ENCODE measurements at regions not wholly inside any gene's neighbourhood (a gene's known extent, or its start where the extent isn't known, plus 50 kb on each side); places are given as distances from the start of the nearest gene placed in this dataset.

DNA sequence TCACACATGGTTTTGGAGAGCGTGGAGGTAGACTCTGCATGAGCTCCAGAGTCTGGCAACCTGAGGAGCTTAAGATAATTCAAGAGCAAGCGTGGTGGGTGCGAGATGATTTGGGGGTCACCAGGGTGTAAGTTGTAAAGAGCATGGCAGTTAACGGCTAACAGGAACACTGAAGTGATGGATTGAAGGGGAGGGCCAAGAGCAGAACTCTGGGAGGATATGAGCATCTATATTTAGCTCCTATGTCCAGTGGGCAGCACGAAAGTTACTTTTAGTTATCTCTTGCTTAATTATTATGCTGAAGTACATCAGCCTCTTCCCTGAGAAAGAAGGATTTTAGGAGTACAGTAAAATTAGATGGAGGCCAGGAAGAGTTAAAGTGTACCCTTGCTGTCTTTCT lies 231.9 kb upstream of the HAND2 start (continued):
- no peak for TF ChIP-seq SIN3A (IDR thresholded peaks at IDR 0.05; ENCODE audit: low read depth)

DNA sequence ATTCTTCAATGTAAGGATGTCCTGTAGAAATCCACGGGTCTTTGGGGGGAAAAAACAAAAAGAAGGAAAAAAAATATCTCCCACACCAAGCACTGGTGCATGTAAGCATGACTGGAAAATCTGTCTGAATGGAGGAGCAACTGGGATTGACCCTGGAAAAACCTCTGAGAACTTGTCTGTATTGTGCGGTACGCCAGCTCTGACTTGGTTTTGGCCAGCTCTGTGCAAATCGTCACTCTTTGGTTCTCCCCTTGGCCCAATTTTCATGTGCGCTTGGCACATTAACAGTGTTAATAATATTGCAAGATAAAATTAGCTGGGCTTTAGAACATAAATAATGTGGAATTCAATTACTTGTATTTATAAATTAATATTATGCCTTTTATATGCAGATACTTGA lies 231.2 kb upstream of the HAND2 start:
- H3K9ac ChIP-seq (ENCODE audit: low read length) = no peak overlapping the region
- no peaks in the 10 kb centered on the region for H3K4me1 ChIP-seq (ENCODE audit: control insufficient read depth in 1 of 2, insufficient read depth in 2 of 2, low read length in 2 of 2)
- intact Hi-C loops (cut with micrococcal nuclease) = no loop called here
- no peaks in the 10 kb centered on the region for H3K9me2 ChIP-seq (ENCODE audit: insufficient read depth)
- no TSS peak for BruUV-seq (replicated peaks)
- ATAC-seq (no peak), DNase-seq (ENCODE audit: low read depth, low spot score) (no peak)
- H4K20me1 ChIP-seq (ENCODE audit: insufficient read depth) = no peaks in the 10 kb centered on the region
- H3K9me3 ChIP-seq (ENCODE audit: control insufficient read depth in 1 of 2, insufficient read depth in 1 of 2, low read depth in 1 of 2, low read length in 2 of 2) = no peaks in the 10 kb centered on the region
- no peak overlapping the region for H3K4me2 ChIP-seq (ENCODE audit: low read length)
- H3K36me3 ChIP-seq (ENCODE audit: control insufficient read depth in 1 of 2, insufficient read depth in 2 of 2, low read length in 2 of 2) = no peaks in the 10 kb centered on the region
- H3K4me3 ChIP-seq (replicated peaks in 1 of 2; ENCODE audit: low read depth in 1 of 2, low read length in 2 of 2) = no peak overlapping the region
- no peaks in the 10 kb centered on the region for H3K79me2 ChIP-seq (ENCODE audit: insufficient read depth, low read length)
- no peak overlapping the region for H3K27ac ChIP-seq (ENCODE audit: low read depth, low read length)
- H3K27me3 ChIP-seq (ENCODE audit: insufficient read depth, low read length) = peaks cover 23% of the 10 kb centered on the region; the same call in 1 of the 2 replicates
- ChIA-PET RAD21 (ENCODE audit: low non-redundant PET in 1 of 2, low total read pairs in 2 of 2, uncharacterized antibody in 2 of 2, unreplicated experiment in 2 of 2) (no interaction called here), POLR2A (no interaction called here), CTCF (no interaction called here)
- TF ChIP-seq RAD21 (IDR thresholded peaks at IDR 0.05; ENCODE audit: low read depth) (no peak), POLR2A (IDR thresholded peaks at IDR 0.05; ENCODE audit: borderline replicate concordance, extremely low read depth, insufficient read depth, insufficient read length) (no peak), SRF (IDR thresholded peaks at IDR 0.05; ENCODE audit: low read depth) (no peak), ZFX (IDR thresholded peaks at IDR 0.05) (no peak), CBX3 (IDR thresholded peaks at IDR 0.05; ENCODE audit: low read depth) (no peak), YY1 (IDR thresholded peaks at IDR 0.05; ENCODE audit: extremely low read depth, insufficient replicate concordance, low read depth, low read length) (no peak), SIN3A (IDR thresholded peaks at IDR 0.05; ENCODE audit: low read depth) (no peak), JUND (IDR thresholded peaks at IDR 0.05) (no peak), ZNF274 (IDR thresholded peaks at IDR 0.05; ENCODE audit: low read depth, low read length) (no peak), POLR2AphosphoS5 (IDR thresholded peaks at IDR 0.05; ENCODE audit: low read depth, low read length) (no peak), EZH2 (IDR thresholded peaks at IDR 0.05) (no peak), EGR1 (IDR thresholded peaks at IDR 0.05; ENCODE audit: low read depth) (no peak), EZH2phosphoT487 (IDR thresholded peaks at IDR 0.05; ENCODE audit: borderline replicate concordance) (no peak)
- TF ChIP-seq, protein P1, sequence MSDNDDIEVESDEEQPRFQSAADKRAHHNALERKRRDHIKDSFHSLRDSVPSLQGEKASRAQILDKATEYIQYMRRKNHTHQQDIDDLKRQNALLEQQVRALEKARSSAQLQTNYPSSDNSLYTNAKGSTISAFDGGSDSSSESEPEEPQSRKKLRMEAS (IDR thresholded peaks at IDR 0.05) = no peak
- TF ChIP-seq, protein P2, sequence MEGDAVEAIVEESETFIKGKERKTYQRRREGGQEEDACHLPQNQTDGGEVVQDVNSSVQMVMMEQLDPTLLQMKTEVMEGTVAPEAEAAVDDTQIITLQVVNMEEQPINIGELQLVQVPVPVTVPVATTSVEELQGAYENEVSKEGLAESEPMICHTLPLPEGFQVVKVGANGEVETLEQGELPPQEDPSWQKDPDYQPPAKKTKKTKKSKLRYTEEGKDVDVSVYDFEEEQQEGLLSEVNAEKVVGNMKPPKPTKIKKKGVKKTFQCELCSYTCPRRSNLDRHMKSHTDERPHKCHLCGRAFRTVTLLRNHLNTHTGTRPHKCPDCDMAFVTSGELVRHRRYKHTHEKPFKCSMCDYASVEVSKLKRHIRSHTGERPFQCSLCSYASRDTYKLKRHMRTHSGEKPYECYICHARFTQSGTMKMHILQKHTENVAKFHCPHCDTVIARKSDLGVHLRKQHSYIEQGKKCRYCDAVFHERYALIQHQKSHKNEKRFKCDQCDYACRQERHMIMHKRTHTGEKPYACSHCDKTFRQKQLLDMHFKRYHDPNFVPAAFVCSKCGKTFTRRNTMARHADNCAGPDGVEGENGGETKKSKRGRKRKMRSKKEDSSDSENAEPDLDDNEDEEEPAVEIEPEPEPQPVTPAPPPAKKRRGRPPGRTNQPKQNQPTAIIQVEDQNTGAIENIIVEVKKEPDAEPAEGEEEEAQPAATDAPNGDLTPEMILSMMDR (IDR thresholded peaks at IDR 0.05 in 2 of 3, conservative IDR thresholded peaks at IDR 0.05 in 1 of 3; ENCODE audit: borderline replicate concordance in 1 of 3, insufficient read depth in 1 of 3, low read depth in 2 of 3, low read length in 2 of 3) = no peak
- TF ChIP-seq, protein P3, sequence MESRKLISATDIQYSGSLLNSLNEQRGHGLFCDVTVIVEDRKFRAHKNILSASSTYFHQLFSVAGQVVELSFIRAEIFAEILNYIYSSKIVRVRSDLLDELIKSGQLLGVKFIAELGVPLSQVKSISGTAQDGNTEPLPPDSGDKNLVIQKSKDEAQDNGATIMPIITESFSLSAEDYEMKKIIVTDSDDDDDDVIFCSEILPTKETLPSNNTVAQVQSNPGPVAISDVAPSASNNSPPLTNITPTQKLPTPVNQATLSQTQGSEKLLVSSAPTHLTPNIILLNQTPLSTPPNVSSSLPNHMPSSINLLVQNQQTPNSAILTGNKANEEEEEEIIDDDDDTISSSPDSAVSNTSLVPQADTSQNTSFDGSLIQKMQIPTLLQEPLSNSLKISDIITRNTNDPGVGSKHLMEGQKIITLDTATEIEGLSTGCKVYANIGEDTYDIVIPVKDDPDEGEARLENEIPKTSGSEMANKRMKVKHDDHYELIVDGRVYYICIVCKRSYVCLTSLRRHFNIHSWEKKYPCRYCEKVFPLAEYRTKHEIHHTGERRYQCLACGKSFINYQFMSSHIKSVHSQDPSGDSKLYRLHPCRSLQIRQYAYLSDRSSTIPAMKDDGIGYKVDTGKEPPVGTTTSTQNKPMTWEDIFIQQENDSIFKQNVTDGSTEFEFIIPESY (IDR thresholded peaks at IDR 0.05; ENCODE audit: extremely low read depth, insufficient replicate concordance, low read length) = no peak
- no peak overlapping the region for H2AFZ ChIP-seq (ENCODE audit: low read depth, low read length, poor library complexity, severe bottlenecking)
